NT2/D1 (cell line): ENCODE measurements at regions not wholly inside any gene's neighbourhood (a gene's known extent, or its start where the extent isn't known, plus 50 kb on each side); places are given as distances from the start of the nearest gene placed in this dataset.

Source experiments
- SUZ12 ChIP-seq: IDR thresholded peaks from 2 replicates; pipeline ENCODE4 v1.6.1; 2011; ENCODE audit not compliant: insufficient read length, insufficient read depth; ENCODE audit errors: extremely low read depth
- YY1 ChIP-seq: IDR thresholded peaks from 2 replicates; pipeline ENCODE4 v1.6.1; 2011; ENCODE audit not compliant: insufficient read length, insufficient read depth
- ZNF274 ChIP-seq: IDR thresholded peaks from 2 replicates; pipeline ENCODE4 v1.6.1; 2011; ENCODE audit warnings: mild to moderate bottlenecking, low read depth, low read length

- TF ChIP-seq SUZ12 (no peak), ZNF274 (no peak), YY1 (no peak)
Measured at GRCh38 chr4:104732766-104733165, 238.1 kb upstream of the CXXC4 start.
